ENCODE measurements at regions not wholly inside any gene's neighbourhood (a gene's known extent, or its start where the extent isn't known, plus 50 kb on each side); places are given as distances from the start of the nearest gene placed in this dataset.

DNA sequence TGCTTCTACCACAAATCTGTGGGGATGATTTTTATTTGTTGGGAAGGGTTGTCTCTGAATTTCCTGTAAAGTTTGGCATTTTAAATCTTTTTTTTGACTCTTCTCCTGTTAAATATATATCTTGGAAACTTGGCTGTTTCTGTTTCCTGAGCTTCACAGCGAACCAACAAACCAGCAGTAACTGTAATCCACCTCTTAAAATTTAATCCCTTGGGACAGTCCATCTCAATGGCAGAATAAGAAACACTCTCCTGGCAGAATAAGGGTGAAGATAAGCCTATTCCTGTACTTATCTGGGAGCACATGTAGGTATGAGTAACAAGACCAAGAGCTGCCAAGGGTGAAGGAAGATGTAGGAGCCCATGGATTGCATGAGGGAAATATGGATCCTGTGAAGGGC is 73.1 kb upstream of the RPS23 start:
- WGBS (ENCODE audit: insufficient coverage, insufficient replicate concordance, low lambda C conversion rate, missing lambda C conversion rate), result 0% methylated on average over 1 of the region's 1 CpG
- ATAC-seq (no peak), DNase-seq (ENCODE audit: low read depth, low spot score) (no peak), FAIRE-seq (no peak)
- H2AFZ ChIP-seq (ENCODE audit: control insufficient read depth, low read depth, low read length), result no peak overlapping the region
- no peak overlapping the region for H3K27ac ChIP-seq (ENCODE audit: control insufficient read depth, insufficient read depth)
- H3K4me3 ChIP-seq, result no peak overlapping the region
- ChIA-PET SMC1A (ENCODE audit: uncharacterized antibody, unreplicated experiment) (interaction anchor here (0.6 to 2.3 kb wide), 8 partner anchors 63 to 1124 kb away, joined by 3 to 5 read pairs (median 4); partner anchors contain the start of gene VCAN), RAD21 (ENCODE audit: unreplicated experiment) (interaction anchor here (1.0 to 2.0 kb wide), 3 partner anchors 13 to 1209 kb away, joined by 3 to 8 read pairs (median 3); no protein-coding TSS in a partner anchor), POLR2A (no interaction called here), CTCF (interaction anchor here (0.6 to 5.1 kb wide), 18 partner anchors 9 to 1914 kb away, joined by 3 to 39 read pairs (median 4); no protein-coding TSS in a partner anchor)
- H3K27me3 ChIP-seq (replicated peaks in 1 of 2; ENCODE audit: control insufficient read depth in 2 of 2, insufficient read depth in 2 of 2, low read length in 1 of 2), result no peaks in the 10 kb centered on the region
- H4K20me1 ChIP-seq (ENCODE audit: control insufficient read depth, insufficient read depth), result no peaks in the 10 kb centered on the region
- no peaks in the 10 kb centered on the region for H3K9me3 ChIP-seq (replicated peaks; ENCODE audit: control insufficient read depth, insufficient read depth, low read length)
- H3K36me3 ChIP-seq (ENCODE audit: control insufficient read depth in 2 of 2, insufficient read depth in 2 of 2, low read length in 1 of 2), result no peaks in the 10 kb centered on the region
- no peaks in the 10 kb centered on the region for H3K79me2 ChIP-seq (ENCODE audit: control insufficient read depth, insufficient read depth, low read length)
- H3K9ac ChIP-seq (ENCODE audit: control insufficient read depth, insufficient read depth, low read length), result no peak overlapping the region
- H3K4me1 ChIP-seq (ENCODE audit: control insufficient read depth, insufficient read depth, low read length), result no peaks in the 10 kb centered on the region
- no peak overlapping the region for H3K4me2 ChIP-seq (ENCODE audit: control insufficient read depth, insufficient read depth)
- intact Hi-C loops (cut with micrococcal nuclease; ENCODE audit: unreplicated experiment), result loop anchor here (1.0 to 5.0 kb wide), 3 partner anchors 146 to 1213 kb away; no protein-coding TSS in a partner anchor
- in situ Hi-C loops (cut with MboI), result loop anchor here (10.0 kb wide), 1 partner anchor 1124 kb away; the partner anchor contains the start of gene VCAN
- BruUV-seq (replicated peaks), result no TSS peak
- no peak for TF ChIP-seq IRF4 (IDR thresholded peaks at IDR 0.05; ENCODE audit: low read depth, low read length)
- TF ChIP-seq, protein P1, sequence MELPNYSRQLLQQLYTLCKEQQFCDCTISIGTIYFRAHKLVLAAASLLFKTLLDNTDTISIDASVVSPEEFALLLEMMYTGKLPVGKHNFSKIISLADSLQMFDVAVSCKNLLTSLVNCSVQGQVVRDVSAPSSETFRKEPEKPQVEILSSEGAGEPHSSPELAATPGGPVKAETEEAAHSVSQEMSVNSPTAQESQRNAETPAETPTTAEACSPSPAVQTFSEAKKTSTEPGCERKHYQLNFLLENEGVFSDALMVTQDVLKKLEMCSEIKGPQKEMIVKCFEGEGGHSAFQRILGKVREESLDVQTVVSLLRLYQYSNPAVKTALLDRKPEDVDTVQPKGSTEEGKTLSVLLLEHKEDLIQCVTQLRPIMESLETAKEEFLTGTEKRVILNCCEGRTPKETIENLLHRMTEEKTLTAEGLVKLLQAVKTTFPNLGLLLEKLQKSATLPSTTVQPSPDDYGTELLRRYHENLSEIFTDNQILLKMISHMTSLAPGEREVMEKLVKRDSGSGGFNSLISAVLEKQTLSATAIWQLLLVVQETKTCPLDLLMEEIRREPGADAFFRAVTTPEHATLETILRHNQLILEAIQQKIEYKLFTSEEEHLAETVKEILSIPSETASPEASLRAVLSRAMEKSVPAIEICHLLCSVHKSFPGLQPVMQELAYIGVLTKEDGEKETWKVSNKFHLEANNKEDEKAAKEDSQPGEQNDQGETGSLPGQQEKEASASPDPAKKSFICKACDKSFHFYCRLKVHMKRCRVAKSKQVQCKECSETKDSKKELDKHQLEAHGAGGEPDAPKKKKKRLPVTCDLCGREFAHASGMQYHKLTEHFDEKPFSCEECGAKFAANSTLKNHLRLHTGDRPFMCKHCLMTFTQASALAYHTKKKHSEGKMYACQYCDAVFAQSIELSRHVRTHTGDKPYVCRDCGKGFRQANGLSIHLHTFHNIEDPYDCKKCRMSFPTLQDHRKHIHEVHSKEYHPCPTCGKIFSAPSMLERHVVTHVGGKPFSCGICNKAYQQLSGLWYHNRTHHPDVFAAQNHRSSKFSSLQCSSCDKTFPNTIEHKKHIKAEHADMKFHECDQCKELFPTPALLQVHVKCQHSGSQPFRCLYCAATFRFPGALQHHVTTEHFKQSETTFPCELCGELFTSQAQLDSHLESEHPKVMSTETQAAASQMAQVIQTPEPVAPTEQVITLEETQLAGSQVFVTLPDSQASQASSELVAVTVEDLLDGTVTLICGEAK (IDR thresholded peaks at IDR 0.05; ENCODE audit: borderline replicate concordance), result no peak
- no peak for TF ChIP-seq MEF2A (IDR thresholded peaks at IDR 0.05; ENCODE audit: insufficient read depth, low read depth, low read length)
- TF ChIP-seq KDM1A (IDR thresholded peaks at IDR 0.05; ENCODE audit: borderline replicate concordance), result no peak
- no peak for TF ChIP-seq NFIC (IDR thresholded peaks at IDR 0.05; ENCODE audit: low read depth, low read length)
- TF ChIP-seq, protein P2, sequence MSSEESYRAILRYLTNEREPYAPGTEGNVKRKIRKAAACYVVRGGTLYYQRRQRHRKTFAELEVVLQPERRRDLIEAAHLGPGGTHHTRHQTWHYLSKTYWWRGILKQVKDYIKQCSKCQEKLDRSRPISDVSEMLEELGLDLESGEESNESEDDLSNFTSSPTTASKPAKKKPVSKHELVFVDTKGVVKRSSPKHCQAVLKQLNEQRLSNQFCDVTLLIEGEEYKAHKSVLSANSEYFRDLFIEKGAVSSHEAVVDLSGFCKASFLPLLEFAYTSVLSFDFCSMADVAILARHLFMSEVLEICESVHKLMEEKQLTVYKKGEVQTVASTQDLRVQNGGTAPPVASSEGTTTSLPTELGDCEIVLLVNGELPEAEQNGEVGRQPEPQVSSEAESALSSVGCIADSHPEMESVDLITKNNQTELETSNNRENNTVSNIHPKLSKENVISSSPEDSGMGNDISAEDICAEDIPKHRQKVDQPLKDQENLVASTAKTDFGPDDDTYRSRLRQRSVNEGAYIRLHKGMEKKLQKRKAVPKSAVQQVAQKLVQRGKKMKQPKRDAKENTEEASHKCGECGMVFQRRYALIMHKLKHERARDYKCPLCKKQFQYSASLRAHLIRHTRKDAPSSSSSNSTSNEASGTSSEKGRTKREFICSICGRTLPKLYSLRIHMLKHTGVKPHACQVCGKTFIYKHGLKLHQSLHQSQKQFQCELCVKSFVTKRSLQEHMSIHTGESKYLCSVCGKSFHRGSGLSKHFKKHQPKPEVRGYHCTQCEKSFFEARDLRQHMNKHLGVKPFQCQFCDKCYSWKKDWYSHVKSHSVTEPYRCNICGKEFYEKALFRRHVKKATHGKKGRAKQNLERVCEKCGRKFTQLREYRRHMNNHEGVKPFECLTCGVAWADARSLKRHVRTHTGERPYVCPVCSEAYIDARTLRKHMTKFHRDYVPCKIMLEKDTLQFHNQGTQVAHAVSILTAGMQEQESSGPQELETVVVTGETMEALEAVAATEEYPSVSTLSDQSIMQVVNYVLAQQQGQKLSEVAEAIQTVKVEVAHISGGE (CRISPR knock-in tag; IDR thresholded peaks at IDR 0.05), result no peak
- TF ChIP-seq SIN3A (IDR thresholded peaks at IDR 0.05; ENCODE audit: low read depth, low read length), result no peak
- TF ChIP-seq, protein P3, sequence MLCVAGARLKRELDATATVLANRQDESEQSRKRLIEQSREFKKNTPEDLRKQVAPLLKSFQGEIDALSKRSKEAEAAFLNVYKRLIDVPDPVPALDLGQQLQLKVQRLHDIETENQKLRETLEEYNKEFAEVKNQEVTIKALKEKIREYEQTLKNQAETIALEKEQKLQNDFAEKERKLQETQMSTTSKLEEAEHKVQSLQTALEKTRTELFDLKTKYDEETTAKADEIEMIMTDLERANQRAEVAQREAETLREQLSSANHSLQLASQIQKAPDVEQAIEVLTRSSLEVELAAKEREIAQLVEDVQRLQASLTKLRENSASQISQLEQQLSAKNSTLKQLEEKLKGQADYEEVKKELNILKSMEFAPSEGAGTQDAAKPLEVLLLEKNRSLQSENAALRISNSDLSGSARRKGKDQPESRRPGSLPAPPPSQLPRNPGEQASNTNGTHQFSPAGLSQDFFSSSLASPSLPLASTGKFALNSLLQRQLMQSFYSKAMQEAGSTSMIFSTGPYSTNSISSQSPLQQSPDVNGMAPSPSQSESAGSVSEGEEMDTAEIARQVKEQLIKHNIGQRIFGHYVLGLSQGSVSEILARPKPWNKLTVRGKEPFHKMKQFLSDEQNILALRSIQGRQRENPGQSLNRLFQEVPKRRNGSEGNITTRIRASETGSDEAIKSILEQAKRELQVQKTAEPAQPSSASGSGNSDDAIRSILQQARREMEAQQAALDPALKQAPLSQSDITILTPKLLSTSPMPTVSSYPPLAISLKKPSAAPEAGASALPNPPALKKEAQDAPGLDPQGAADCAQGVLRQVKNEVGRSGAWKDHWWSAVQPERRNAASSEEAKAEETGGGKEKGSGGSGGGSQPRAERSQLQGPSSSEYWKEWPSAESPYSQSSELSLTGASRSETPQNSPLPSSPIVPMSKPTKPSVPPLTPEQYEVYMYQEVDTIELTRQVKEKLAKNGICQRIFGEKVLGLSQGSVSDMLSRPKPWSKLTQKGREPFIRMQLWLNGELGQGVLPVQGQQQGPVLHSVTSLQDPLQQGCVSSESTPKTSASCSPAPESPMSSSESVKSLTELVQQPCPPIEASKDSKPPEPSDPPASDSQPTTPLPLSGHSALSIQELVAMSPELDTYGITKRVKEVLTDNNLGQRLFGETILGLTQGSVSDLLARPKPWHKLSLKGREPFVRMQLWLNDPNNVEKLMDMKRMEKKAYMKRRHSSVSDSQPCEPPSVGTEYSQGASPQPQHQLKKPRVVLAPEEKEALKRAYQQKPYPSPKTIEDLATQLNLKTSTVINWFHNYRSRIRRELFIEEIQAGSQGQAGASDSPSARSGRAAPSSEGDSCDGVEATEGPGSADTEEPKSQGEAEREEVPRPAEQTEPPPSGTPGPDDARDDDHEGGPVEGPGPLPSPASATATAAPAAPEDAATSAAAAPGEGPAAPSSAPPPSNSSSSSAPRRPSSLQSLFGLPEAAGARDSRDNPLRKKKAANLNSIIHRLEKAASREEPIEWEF (IDR thresholded peaks at IDR 0.05; ENCODE audit: insufficient replicate concordance, low read depth, low read length), result no peak
- no peak for TF ChIP-seq TBL1XR1 (IDR thresholded peaks at IDR 0.05; ENCODE audit: low read depth, low read length)
- TF ChIP-seq NR2F1 (conservative IDR thresholded peaks at IDR 0.05), result no peak

Measured in GM12878 (cell line).